HG03457 (cell line): ENCODE measurements at regions not wholly inside any gene's neighbourhood (a gene's known extent, or its start where the extent isn't known, plus 50 kb on each side); places are given as distances from the start of the nearest gene placed in this dataset.
"Not testable (repeated sequence)": the region's sequence is repeated elsewhere in the genome, so short reads cannot be mapped to it uniquely, and the experiment has no call there.

ENCODE experiments used
- ATAC-seq: cut with Tn5 transposase; IDR thresholded peaks from one replicate; pipeline ENCODE4 v1.9.1; 2021; ENCODE audit warnings: moderate number of reproducible peaks; ENCODE audit not compliant: unreplicated experiment

DNA sequence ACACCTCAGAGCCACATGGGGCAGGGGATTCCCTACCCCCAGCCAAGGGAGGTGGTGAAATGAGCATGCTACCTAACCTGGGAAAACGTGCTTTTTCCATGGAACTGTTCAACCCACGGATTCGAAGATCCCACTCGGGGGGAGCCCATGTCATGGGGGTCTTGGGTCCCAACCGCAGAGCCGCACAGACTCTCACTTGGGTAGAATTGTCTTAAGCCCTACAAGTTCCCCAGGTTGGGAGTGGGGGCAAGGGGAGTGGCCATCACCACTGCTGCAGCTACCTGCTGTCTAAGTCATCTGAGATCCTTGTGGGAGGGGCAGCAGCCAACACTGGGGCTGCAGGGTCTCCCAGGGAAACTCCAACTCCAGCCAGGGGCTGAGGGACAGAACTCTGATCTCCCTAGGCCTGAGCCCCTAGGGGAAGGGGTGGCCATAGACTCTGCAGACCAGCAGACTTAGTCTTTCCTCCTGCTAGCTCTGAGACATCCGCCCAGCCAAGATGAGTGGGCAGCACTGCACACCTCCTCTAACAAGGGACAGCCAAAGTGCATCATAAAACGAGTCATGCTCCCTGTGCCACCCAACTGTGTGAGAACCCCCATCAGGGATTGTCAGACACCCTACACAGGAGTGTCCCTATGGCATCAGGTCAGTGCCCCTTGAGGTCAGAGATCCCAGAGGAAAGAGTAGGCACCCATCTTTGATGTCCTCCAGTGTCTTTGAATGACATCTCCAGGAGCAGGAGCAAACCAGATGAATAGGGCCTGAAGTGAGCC lies 610.4 kb upstream of the SLITRK6 start:
- no peak for ATAC-seq

DNA sequence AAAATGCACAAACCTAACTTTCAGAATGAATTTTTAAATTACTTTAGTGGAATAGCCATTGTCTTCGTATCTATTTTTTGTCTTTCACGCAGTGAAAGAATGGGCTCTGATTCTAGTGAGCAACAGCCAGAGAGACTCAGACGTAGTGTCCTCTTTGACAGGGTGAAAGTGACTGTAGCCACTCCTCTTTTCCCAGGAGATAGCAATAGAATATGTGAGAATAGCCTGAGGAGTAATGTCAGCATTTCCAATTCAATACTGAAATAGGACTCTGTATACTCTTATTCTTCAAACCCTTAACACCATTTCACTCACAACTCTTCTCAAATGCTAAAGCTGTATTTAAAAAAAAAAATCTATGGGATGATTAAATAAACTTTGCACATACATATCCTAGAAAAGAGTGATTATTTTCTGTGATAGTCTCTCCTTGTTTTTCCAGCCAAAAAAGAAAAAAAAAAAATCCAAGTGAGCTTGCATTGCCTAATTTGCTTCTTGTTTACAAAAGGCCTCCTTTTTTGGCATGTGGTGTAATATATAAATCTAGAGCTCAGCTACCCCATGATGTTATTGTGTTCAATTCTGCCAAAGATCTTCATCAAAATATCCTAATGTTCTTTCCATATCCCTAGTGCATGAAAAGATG lies 626.1 kb upstream of the SLITRK6 start:
- ATAC-seq, result no peak

DNA sequence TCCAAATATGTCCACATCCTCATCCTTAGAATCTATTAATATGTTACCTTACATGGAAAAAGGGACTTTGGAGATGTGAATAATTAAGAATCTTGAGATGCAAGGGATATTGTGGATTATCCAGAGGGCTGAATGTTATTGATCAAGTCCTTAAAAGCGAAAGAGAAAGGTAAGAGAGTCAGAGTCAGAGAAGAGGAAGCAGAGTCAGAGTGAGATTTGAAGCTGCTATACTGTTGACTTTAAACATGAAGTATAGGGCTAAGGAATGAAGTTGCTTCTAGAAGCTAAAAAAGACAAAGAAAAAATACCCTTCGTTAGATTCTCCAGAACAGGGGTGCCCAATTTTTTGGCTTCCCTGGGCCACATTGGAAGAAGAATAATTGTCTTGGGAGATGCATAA lies 627.2 kb upstream of the SLITRK6 start:
- no peak for ATAC-seq

DNA sequence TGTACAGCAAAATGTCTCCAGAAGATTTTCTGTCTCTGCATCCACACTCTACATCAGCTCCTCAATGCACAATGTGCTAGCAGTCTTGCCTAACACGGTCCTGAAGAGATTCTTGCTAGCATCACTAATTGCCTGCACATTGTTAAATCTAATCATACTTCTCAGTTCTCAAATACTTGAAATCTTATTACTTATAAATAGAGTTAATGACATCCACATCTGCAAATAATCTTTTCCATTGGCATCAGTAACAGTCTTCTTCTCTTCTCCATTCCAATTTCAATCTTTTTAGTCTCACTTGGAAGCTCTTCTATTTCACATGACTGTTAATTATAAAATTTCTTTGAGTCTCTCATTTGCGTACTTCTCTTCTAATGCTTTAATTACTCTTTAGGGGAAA lies 630.5 kb upstream of the SLITRK6 start:
- ATAC-seq, result no peak

DNA sequence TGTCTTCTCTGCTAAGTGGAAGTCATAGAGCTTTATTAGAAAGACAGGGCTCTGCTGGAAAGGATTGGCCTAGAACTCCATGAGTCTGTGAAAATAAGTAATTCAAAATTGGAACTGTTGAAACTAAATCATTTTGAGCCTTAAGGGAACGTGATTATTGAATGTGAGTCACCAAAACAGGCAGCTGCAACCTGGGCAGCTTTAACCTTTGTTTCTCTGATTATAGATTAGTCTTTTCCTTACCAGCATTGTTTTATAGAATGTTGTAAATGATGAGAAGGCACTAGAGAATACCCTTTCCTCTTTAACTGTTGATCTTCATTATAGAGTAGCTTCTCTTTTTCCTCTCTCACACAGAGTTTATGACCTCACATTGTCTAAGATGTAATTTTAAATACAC lies 638.8 kb upstream of the SLITRK6 start:
- ATAC-seq, result no peak

DNA sequence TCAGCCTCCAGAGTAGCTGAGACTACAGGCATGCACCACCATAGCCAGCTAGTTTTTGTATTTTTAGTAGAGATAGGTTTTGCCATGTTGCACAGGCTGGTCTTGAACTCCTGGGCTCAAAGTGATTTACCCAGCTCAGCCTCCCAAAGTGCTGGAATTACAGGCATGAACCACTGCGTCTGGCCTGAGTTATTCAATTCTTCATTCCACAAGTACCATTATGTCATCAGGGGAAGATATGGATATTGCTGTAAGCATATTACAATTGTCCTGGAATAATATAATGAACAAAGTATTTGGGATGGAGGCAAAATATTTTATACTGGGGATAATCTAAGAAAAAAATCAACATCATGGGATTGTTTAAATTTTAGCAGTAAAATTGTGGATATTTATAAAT lies 646.0 kb upstream of the SLITRK6 start:
- ATAC-seq, result no peak

DNA sequence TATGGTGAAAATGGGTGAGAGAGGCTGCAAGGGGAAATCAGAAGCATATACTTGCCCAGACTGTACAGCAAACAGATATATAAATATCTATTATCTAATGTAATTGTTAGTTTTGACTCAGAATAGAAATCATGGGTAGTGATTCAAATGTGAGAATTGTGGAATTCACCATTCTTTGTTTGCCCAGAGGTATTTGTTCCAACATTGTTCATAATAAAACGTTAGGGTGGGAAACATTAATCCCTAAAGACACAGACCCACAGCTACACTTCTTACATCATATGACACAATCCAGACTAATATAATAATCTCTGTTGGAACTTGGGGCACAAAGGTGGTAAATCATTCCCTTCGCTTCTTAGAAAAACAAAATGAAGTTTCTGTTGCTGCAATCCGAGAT lies 646.5 kb upstream of the SLITRK6 start:
- no peak for ATAC-seq

DNA sequence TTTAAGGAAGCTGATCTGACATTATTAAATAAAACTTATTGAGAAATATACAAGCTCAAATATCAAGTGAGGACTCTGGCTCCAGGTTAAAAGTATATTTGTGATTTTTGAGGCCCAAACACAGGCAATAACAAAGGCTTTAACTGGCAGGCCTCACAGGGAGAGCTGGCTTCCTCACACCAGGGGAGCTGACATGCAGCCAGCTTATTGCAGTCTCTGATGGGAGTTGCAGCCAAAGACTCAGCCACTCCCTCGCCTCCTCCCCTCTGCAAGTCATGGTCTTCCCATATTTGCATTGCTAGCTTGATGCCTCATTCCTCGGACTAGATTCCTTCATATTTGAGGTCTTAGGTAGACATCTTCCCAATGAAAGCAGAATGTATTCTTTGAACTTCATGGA lies 647.1 kb upstream of the SLITRK6 start:
- no peak for ATAC-seq

DNA sequence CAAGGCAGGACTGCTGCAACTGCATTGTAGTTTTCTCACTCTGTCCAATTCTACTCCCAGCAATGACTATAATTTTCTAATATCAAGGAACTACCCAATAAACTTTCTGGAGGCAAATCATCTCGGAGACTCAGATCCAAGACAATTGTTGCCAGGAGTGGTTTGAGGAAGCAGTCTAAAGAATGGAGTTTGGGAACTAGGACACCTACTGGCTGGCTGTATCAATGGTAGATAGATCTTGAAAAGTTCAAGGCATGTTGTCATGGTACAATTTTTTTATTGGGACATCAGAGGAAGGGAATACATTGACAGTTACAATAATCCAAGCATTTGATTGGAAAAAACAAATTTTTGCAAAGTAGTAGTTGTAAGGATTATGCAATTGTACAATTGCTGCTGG lies 648.3 kb upstream of the SLITRK6 start:
- no peak for ATAC-seq

DNA sequence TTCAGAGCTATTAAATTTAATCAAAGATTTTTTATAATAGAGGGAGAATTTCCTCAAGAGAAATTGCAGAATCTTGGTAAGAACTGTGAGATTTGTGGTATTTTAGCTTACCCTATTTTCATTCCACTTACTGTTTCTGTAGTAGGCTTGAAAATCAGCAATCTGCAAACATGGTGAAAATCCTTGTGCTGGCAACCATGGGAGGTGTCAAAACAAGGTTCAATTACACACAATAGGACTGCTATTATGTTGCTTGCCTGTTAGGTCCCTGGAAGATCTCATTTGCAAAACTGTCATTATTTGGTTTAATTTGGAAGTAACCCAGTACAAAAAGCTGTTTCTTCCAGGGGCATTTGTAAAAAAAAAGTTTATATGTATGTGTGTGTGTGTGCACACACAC lies 662.8 kb upstream of the SLITRK6 start:
- no peak for ATAC-seq

DNA sequence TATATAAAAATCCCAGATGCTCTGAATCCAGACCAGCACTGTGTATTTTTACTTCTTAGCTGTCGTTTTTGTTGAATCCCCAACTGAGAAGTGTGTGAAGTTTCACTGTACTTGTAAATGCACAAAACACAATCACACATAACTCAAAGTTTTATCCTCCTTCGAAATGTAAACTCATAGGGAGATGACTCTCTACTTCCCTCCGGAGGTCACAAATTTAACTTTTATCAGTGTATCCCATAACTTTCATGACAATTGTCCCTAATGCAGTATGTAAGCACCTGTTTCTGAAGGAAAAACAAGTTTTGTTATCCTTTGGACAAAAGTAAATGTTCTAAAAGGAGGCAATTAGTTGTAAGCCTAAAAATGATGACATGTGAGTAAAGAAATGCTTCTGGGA lies 665.0 kb upstream of the SLITRK6 start:
- ATAC-seq, result no peak

DNA sequence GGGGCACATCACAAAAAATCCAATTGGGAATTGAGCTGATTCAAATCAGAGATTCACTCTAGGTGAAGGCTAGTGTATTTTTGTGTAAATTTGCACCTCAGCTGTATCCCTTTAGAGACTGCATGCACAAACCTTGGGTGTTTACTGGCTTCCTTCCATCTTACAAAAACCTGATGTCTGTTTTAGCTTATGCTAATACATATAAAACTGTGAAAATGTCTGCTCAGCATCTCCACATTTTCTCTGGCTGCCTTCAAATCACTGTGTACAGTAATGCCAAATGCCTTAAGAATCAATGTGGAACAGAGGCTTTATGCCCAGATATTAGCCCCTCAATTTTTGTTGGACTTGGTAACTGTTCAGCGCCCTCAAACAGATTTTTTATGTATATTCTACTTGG lies 675.8 kb upstream of the SLITRK6 start:
- ATAC-seq, result no peak

DNA sequence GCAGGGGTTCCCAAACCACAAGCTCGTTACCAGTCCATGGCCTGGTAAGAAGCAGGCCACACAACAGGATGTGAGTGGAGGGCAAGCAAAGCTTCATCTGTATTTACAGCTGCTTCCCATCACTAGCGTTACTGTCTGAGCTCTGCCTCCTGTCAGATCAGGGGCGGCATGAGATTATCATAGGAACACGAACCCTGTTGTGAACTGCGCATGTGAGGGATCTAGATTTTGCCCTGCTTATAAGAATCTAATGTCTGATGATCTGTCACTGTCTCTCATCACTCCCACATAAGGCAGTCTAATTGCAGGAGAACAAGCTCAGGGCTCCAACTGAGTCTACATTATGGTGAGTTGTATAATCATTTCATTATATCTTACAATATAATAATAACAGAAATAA lies 677.4 kb upstream of the SLITRK6 start:
- ATAC-seq, result no peak

DNA sequence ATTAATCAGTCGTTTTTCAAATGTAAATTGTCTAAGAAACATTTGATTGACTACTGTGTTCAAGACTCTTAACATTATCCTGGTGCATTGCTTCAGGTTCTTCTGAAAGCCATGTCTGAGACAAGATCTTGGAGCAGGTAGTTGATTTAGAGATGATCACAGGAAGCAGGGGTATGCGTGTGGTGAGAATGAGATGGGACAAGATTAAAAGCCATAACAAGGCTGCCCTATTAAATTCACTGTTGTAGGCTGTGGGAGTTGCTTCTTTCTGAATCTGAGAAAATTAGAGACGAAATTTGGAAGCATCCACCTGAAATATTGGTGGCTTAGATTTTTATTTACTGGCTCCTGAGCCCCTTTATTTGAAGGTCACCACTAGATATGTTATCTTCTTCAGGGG lies 687.4 kb upstream of the SLITRK6 start:
- ATAC-seq, result no peak

DNA sequence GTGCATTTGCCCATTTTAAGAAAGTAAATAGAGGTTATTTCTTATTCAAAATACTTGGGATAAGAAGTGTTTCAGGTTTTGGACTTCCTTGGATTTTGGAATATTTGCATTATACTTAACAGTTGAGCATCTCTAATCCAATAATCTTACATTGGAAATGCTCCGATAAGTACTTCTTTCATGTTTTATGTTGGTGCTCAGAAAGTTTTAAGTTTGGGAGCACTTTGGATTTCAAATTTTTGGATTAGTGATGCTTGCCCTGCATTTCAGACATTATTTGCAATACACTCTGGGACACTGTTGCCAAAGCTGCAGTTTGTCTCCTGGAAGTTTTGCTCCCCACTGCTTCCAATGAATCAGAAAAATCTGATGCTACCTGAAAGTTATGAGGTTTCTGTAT lies 691.9 kb upstream of the SLITRK6 start:
- ATAC-seq, result no peak

DNA sequence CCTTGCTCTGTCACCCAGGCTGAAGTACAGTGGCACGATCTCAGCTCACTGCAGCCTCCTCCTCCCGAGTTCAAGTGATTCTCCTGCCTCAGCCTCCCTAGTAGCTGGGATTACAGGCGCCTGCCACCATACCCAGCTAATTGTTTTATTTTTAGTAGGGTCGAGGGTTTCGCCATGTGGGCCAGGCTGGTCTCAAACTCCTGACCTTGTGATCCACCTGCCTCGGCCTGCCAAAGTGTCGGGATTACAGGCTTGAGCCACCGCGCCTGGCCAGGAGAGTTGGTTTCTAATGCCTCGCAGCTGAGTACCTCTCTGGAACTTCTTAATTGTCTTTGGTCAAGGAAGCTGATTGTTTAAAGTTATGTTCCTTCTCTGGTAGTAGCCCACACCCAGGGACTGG lies 702.7 kb upstream of the SLITRK6 start:
- ATAC-seq, result not testable (repeated sequence)

DNA sequence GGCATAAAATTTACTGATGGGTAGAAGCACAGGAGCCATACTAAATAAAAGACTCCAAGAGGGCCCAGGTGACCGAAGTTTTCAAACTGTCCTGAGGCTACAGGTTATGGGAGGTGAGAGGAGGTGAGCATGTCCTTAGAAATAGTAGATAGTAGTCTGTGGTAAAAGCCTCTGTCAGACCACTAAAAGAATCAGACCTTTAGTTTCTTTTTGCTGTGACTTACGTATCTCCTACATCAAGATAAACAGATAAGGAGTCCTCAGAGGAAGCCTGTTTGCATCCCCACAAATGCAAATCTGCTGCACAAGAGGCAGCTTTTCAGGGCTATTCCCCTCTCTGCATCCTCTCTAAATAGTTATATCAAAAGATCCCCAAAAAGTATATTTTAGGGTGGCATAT lies 711.6 kb upstream of the SLITRK6 start:
- no peak for ATAC-seq

DNA sequence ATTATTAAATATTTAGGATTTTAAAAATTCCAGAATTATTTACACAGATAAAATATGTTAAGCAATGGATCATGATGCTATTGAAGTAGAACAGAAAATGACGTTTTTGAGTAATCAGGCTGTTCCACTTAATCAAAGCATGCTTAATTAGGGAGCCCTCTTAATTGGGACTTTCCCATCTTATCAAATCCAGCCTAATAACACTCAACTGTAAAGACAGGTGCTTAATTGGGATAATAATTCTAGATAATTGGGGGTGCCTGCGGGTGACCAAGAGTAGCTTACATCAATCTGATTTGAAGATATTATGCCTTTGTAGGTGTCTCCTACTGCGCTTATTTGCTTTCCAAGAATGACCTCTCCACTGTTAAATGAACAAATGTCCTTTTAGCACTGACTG lies 742.2 kb upstream of the SLITRK6 start:
- no peak for ATAC-seq

DNA sequence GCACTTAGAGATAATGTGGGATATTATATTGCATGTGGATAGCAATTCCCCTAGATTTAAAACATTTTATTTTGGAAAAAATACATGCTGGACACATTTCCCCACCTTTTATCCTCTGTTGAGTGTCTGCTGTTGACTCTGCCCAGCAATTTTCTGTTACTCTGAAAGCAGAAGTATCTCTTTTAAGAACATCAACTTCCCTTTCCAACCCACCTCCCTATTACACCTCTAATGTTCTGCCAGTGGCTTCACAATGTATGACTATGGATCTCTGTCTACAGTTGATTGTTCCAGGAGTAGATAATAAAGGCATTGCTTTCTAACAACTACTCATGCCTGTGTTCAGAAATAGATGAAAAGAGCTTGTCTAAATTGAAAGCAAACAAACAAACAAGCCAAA lies 754.8 kb upstream of the SLITRK6 start:
- no peak for ATAC-seq

DNA sequence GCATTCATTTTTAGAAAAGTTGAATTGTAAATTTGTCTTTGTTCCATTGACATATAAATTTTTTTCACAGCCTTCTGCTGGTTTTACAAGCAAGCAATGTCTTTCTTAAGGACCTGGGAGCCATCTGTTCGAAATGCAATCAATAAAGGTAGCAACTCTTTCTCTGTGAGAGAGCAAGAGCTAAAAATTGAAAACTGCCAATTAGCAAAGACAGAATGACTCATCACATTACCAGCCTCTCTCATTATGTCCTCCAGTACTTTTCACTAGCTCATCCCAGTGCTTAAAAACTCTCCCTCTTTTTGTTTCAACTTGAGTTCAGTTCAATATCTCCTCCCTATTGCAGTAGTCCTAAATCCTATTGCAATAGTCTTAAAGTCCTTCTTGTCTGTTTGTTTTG lies 760.7 kb upstream of the SLITRK6 start:
- ATAC-seq, result no peak

DNA sequence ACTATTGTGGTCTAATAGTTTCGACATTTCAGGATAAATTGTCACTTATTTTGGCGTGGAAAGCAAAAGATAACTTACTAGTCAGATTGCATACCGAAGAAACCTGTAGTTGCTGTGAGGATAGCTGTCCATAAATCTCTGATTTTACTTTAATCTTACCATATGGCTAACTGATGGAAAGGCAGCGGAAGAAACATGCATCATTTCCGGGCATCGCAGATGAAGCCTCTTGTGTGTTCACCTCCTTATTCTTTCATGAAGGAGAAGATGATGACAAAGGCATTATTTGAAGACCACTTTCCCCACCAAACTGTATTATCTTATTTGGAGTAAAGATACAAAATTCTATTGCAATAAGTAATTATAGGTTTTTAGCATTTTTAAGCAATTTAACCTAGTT lies 763.6 kb upstream of the SLITRK6 start:
- no peak for ATAC-seq

DNA sequence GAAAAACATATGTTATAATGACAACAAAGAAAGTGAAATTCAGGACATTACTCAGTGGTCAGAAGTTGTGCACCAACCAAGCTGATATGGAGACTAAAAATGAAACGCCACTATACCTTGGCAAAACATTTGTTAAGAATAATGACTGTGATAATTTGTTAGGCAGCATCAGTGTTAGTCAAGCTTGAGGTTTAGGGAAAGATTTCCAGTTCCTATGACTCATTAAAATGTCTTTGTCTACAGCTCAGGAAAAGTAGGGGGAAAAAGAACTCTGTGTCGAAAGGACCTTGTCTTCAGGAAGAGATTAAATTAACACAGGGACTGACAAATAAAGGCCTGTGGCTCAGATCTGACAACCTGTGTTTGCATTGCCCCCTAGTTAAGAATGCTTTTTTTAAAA lies 764.1 kb upstream of the SLITRK6 start:
- no peak for ATAC-seq

DNA sequence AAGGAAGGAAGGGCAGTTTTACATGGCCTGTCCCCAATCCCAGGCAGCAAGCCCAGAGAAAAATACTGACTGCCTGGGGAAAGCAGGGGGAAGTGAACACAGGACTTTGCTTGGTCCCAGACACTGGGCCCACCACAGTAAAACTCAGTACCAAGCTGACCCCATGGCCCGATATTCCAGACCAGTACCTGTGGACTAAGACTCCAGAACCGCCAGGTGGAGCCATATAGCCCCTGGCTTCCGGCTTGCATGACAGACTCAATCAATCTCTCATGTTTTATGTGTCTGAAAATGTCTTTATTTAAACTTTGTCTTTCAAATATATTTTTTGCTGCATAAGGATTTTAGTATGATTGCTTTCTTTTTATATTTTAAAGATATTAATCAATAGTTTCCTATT lies 767.9 kb upstream of the SLITRK6 start:
- no peak for ATAC-seq
